Glutamatergic neuron (in vitro differentiated cells): ENCODE measurements at regions not wholly inside any gene's neighbourhood (a gene's known extent, or its start where the extent isn't known, plus 50 kb on each side); places are given as distances from the start of the nearest gene placed in this dataset.

Experiments used
- DNase-seq: peaks from one replicate; pipeline ENCODE4 v3.0.0; 2022
- H3K27ac Mint-ChIP-seq: one replicate; pipeline ENCODE4 v1.8.0; 2020; ENCODE audit warnings: mild to moderate bottlenecking, mixed read lengths, inconsistent platforms; ENCODE audit not compliant: unreplicated experiment
- H3K27me3 Mint-ChIP-seq: one replicate; pipeline ENCODE4 v1.8.0; 2020; ENCODE audit warnings: mild to moderate bottlenecking, moderate library complexity, mixed read lengths, inconsistent platforms; ENCODE audit not compliant: unreplicated experiment
- H3K36me3 Mint-ChIP-seq: one replicate; pipeline ENCODE4 v1.8.0; 2020; ENCODE audit warnings: mild to moderate bottlenecking, mixed read lengths, inconsistent platforms; ENCODE audit not compliant: unreplicated experiment
- H3K4me1 Mint-ChIP-seq: one replicate; pipeline ENCODE4 v1.8.0; 2020; ENCODE audit warnings: mild to moderate bottlenecking, low read depth, mixed read lengths, inconsistent platforms; ENCODE audit not compliant: unreplicated experiment
- H3K4me3 Mint-ChIP-seq: one replicate; pipeline ENCODE4 v1.8.0; 2020; ENCODE audit warnings: mild to moderate bottlenecking, mixed read lengths, inconsistent platforms; ENCODE audit not compliant: unreplicated experiment
- H3K9me3 Mint-ChIP-seq: one replicate; pipeline ENCODE4 v1.8.0; 2020; ENCODE audit warnings: mild to moderate bottlenecking, moderate library complexity, mixed read lengths, inconsistent platforms; ENCODE audit not compliant: unreplicated experiment
- CTCF ChIP-seq: fragments of 200-600 bp; sonication (generic); IDR thresholded peaks from one replicate; pipeline ENCODE4 v1.5.0; 2021; ENCODE audit not compliant: partially characterized antibody, unreplicated experiment

- no peak for DNase-seq
- Mint-ChIP-seq H3K36me3 (no peaks in the 10 kb centered on the region), H3K27ac (no peak overlapping the region), H3K4me1 (no peaks in the 10 kb centered on the region), H3K4me3 (no peak overlapping the region), H3K27me3 (no peaks in the 10 kb centered on the region), H3K9me3 (peaks cover 2% of the 10 kb centered on the region)
- TF ChIP-seq CTCF, result no peak
Measured at GRCh38 chr4:31417040-31417439, 696.9 kb downstream of the PCDH7 start.

- H3K27me3 Mint-ChIP-seq, result no peaks in the 10 kb centered on the region
- H3K27ac Mint-ChIP-seq, result no peak overlapping the region
- DNase-seq, result no peak
- no peak overlapping the region for H3K4me3 Mint-ChIP-seq
- H3K9me3 Mint-ChIP-seq, result no peaks in the 10 kb centered on the region
- no peak for TF ChIP-seq CTCF
- H3K4me1 Mint-ChIP-seq, result no peaks in the 10 kb centered on the region
- H3K36me3 Mint-ChIP-seq, result no peaks in the 10 kb centered on the region
Measured at GRCh38 chr4:31422006-31422405, 701.8 kb downstream of the PCDH7 start.

DNA sequence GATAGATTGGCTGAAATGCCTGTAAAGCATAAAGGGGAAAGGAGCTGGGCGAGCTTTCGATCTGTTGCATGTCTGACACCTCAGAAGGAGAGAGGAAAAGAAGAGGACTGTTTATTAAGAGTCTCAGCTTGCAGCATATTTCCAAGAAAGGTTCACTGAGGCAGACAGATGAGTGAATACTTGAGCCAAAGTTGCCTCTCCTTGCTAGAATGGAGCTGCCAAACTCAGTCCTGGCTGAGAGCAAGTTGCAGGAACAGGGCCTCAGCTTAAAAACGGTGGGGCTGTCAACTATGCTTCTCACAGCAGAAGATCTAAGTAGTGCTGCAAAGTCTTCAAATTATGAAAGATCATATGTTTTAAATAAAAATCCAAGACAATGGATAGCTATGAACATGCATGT lies 707.5 kb downstream of the PCDH7 start:
- Mint-ChIP-seq H3K27me3 (no peaks in the 10 kb centered on the region), H3K4me1 (peaks cover 1% of the 10 kb centered on the region), H3K4me3 (no peak overlapping the region), H3K27ac (no peak overlapping the region), H3K9me3 (no peaks in the 10 kb centered on the region), H3K36me3 (no peaks in the 10 kb centered on the region)
- no peak for DNase-seq
- TF ChIP-seq CTCF, result no peak

DNA sequence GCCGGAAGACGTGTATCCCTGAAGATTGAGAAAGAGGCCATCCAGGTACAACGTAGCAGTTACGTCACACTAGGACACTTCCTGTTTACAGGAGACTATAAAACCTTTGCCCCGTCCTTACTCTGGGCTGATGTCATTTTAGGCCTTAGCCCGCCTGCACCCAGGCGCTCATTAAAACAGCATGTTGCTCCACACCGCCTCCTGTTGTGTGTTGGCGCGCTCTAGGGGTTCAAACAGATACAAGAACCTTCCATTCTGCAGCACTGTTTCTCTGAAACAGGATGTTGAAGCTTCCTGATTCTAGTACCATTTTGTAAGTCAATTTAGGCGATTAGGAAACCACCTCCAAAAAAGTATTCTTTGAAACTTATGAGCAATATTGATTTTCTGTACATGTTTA lies 722.1 kb downstream of the PCDH7 start:
- H3K27me3 Mint-ChIP-seq, result no peaks in the 10 kb centered on the region
- TF ChIP-seq CTCF, result no peak
- no peak for DNase-seq
- H3K4me3 Mint-ChIP-seq, result no peak overlapping the region
- H3K9me3 Mint-ChIP-seq, result peaks cover 2% of the 10 kb centered on the region
- H3K36me3 Mint-ChIP-seq, result no peaks in the 10 kb centered on the region
- H3K27ac Mint-ChIP-seq, result no peak overlapping the region
- H3K4me1 Mint-ChIP-seq, result no peaks in the 10 kb centered on the region

GRCh38 chr4:31445526-31445925 lies 725.4 kb downstream of the PCDH7 start:
- TF ChIP-seq CTCF, result no peak
- no peak for DNase-seq
- H3K4me3 Mint-ChIP-seq, result no peak overlapping the region
- no peaks in the 10 kb centered on the region for H3K4me1 Mint-ChIP-seq
- H3K36me3 Mint-ChIP-seq, result no peaks in the 10 kb centered on the region
- no peaks in the 10 kb centered on the region for H3K27me3 Mint-ChIP-seq
- no peaks in the 10 kb centered on the region for H3K9me3 Mint-ChIP-seq
- H3K27ac Mint-ChIP-seq, result no peak overlapping the region
